IMR-90 (cell line): ENCODE measurements at regions not wholly inside any gene's neighbourhood (a gene's known extent, or its start where the extent isn't known, plus 50 kb on each side); places are given as distances from the start of the nearest gene placed in this dataset.

ENCODE experiments used
- ATAC-seq: fragments of 200-7000 bp; cut with Tn5 transposase; 2 replicates; pipeline ENCODE4 v1.9.1; 2020; ENCODE audit warnings: low read depth, mild to moderate bottlenecking, moderate library complexity
- BruUV-seq: library from RNA; stranded (reverse); fragments of 400-500 nt; replicated peaks from 2 replicates; lab custom pipeline; 2021; lab: Mats Ljungman, UMichigan
- CTCF ChIA-PET: fragments of 300-600 bp; formaldehyde crosslinking; extraction: SDS; loops from one replicate; lab custom pipeline; 2021; ENCODE audit warnings: antibody characterized with exemption; lab: Yijun Ruan, JAX
- POLR2A ChIA-PET: fragments of 300-600 bp; sonication (Branson Sonifier 250); formaldehyde crosslinking; loops from one replicate; lab custom pipeline; 2022; ENCODE audit warnings: antibody characterized with exemption; ENCODE audit not compliant: unreplicated experiment; lab: Charles Lee
- DNase-seq: peaks from one replicate; pipeline ENCODE4 v3.0.0; 2013
- H2AFZ ChIP-seq: replicated peaks from 2 replicates; pipeline ENCODE3; 2013; ENCODE audit warnings: low read length, mild to moderate bottlenecking; ENCODE audit not compliant: poor library complexity
- H2AK5ac ChIP-seq: 2 replicates; pipeline ENCODE4 v1.6.1; 2013; ENCODE audit warnings: low read depth, low read length, inconsistent platforms
- H2AK9ac ChIP-seq: replicated peaks from 2 replicates; pipeline ENCODE3; 2013; ENCODE audit warnings: mild to moderate bottlenecking, low read depth, low read length, moderate library complexity; ENCODE audit not compliant: poor library complexity
- H2BK120ac ChIP-seq: 2 replicates; pipeline ENCODE4 v1.6.1; 2013; ENCODE audit warnings: low read depth, low read length, inconsistent platforms
- H2BK15ac ChIP-seq: 3 replicates; pipeline ENCODE4 v1.6.1; 2013; ENCODE audit warnings: low read depth, low read length, inconsistent platforms
- H2BK20ac ChIP-seq: 2 replicates; pipeline ENCODE4 v1.6.1; 2013; ENCODE audit warnings: low read depth, mild to moderate bottlenecking, inconsistent platforms, low read length, moderate library complexity
- H2BK5ac ChIP-seq: 2 replicates; pipeline ENCODE4 v1.6.1; 2013; ENCODE audit warnings: mild to moderate bottlenecking, low read depth, low read length, inconsistent platforms; ENCODE audit not compliant: poor library complexity, severe bottlenecking
- H3K14ac ChIP-seq: replicated peaks from 2 replicates; pipeline ENCODE4 v1.6.1; 2013; ENCODE audit warnings: low read depth, low read length, inconsistent platforms
- H3K18ac ChIP-seq: 2 replicates; pipeline ENCODE4 v1.6.1; 2013; ENCODE audit warnings: low read depth, low read length, control low read depth
- H3K23ac ChIP-seq: 2 replicates; pipeline ENCODE4 v1.6.1; 2013; ENCODE audit warnings: low read depth, low read length, inconsistent platforms
- H3K27ac ChIP-seq: 2 replicates; pipeline ENCODE4 v1.5.1; 2013; ENCODE audit warnings: mild to moderate bottlenecking, control low read depth, low read length; ENCODE audit not compliant: insufficient read depth
- H3K27me3 ChIP-seq: 2 replicates; pipeline ENCODE4 v1.6.1; 2013; ENCODE audit warnings: low read length; ENCODE audit not compliant: control insufficient read depth, insufficient read depth
- H3K36me3 ChIP-seq: 2 replicates; pipeline ENCODE4 v1.6.1; 2013; ENCODE audit warnings: low read length, mixed read lengths; ENCODE audit not compliant: control insufficient read depth, insufficient read depth
- H3K4ac ChIP-seq: 2 replicates; pipeline ENCODE4 v1.6.1; 2013; ENCODE audit warnings: low read depth, low read length, inconsistent platforms
- H3K4me1 ChIP-seq: 2 replicates; pipeline ENCODE4 v1.6.1; 2013; ENCODE audit warnings: low read length, mixed read lengths; ENCODE audit not compliant: control insufficient read depth, insufficient read depth
- H3K4me2 ChIP-seq: 2 replicates; pipeline ENCODE4 v1.6.1; 2013; ENCODE audit warnings: low read depth, mild to moderate bottlenecking, control low read depth, low read length, moderate library complexity
- H3K4me3 ChIP-seq: 2 replicates; pipeline ENCODE4 v1.5.1; 2013; ENCODE audit warnings: low read depth, mild to moderate bottlenecking, control low read depth, low read length, moderate library complexity; ENCODE audit not compliant: insufficient read depth
- H3K56ac ChIP-seq: 2 replicates; pipeline ENCODE4 v1.6.1; 2013; ENCODE audit warnings: low read length, inconsistent platforms; ENCODE audit not compliant: insufficient read depth; ENCODE audit errors: extremely low read depth
- H3K79me1 ChIP-seq, 2 experiments: 2 replicates each; pipeline ENCODE4 v1.6.1; 2013; ENCODE audit warnings: low read length in 2 of 2, inconsistent platforms in 1 of 2, low read depth in 1 of 2
- H3K9ac ChIP-seq: 2 replicates; pipeline ENCODE4 v1.6.1; 2013; ENCODE audit warnings: low read depth, low read length, control low read depth
- H3K9me1 ChIP-seq: 2 replicates; pipeline ENCODE4 v1.6.1; 2013; ENCODE audit warnings: low read length, inconsistent platforms; ENCODE audit not compliant: insufficient read depth
- H3K9me3 ChIP-seq: 2 replicates; pipeline ENCODE4 v1.6.1; 2013; ENCODE audit warnings: low read length; ENCODE audit not compliant: control insufficient read depth, insufficient read depth
- H4K20me1 ChIP-seq: 2 replicates; pipeline ENCODE4 v1.6.1; 2013; ENCODE audit warnings: low read length, inconsistent platforms; ENCODE audit not compliant: insufficient read depth
- H4K5ac ChIP-seq: 2 replicates; pipeline ENCODE4 v1.6.1; 2013; ENCODE audit warnings: mild to moderate bottlenecking, low read depth, low read length, control low read depth
- H4K8ac ChIP-seq, 2 experiments: 2 replicates each; pipeline ENCODE4 v1.6.1; 2013; ENCODE audit warnings: low read depth in 2 of 2, low read length in 2 of 2, control low read depth in 1 of 2, inconsistent platforms in 1 of 2
- H4K91ac ChIP-seq: 2 replicates; pipeline ENCODE4 v1.6.1; 2013; ENCODE audit warnings: low read depth, low read length, inconsistent platforms; ENCODE audit not compliant: insufficient read depth
- BHLHE40 ChIP-seq: fragments of 150-350 bp; IDR thresholded peaks from 2 replicates; pipeline ENCODE4 v1.6.1; 2016; ENCODE audit warnings: mild to moderate bottlenecking, low read depth, low read length
- CEBPB ChIP-seq: IDR thresholded peaks from 2 replicates; pipeline ENCODE4 v1.6.1; 2012; ENCODE audit warnings: low read depth, low read length, improper control_type of control experiment
- CHD1 ChIP-seq: IDR thresholded peaks from 2 replicates; pipeline ENCODE4 v1.6.1; 2012; ENCODE audit warnings: low read depth, low read length, improper control_type of control experiment
- FOS ChIP-seq: fragments of 150-350 bp; IDR thresholded peaks from 2 replicates; pipeline ENCODE4 v1.6.1; 2016; ENCODE audit warnings: low read depth, low read length
- MAFK ChIP-seq: IDR thresholded peaks from 2 replicates; pipeline ENCODE4 v1.6.1; 2012; ENCODE audit warnings: low read depth, low read length, improper control_type of control experiment
- MAZ ChIP-seq: IDR thresholded peaks from 2 replicates; pipeline ENCODE4 v1.6.1; 2012; ENCODE audit warnings: low read depth, mild to moderate bottlenecking, low read length, improper control_type of control experiment, moderate library complexity, borderline replicate concordance
- MXI1 ChIP-seq: IDR thresholded peaks from 2 replicates; pipeline ENCODE4 v1.6.1; 2012; ENCODE audit warnings: low read depth, mild to moderate bottlenecking, low read length, moderate library complexity, borderline replicate concordance
- POLR2A ChIP-seq: IDR thresholded peaks from 2 replicates; pipeline ENCODE4 v1.6.1; 2012; ENCODE audit warnings: mild to moderate bottlenecking, low read depth, low read length
- RCOR1 ChIP-seq: IDR thresholded peaks from 2 replicates; pipeline ENCODE4 v1.6.1; 2012; ENCODE audit warnings: mild to moderate bottlenecking, low read length, improper control_type of control experiment; ENCODE audit not compliant: insufficient replicate concordance
- RFX5 ChIP-seq: IDR thresholded peaks from 2 replicates; pipeline ENCODE4 v1.8.0; 2012; ENCODE audit warnings: low read depth, mild to moderate bottlenecking, low read length, moderate library complexity
- SMC3 ChIP-seq: fragments of 150-350 bp; IDR thresholded peaks from 2 replicates; pipeline ENCODE4 v1.6.1; 2016; ENCODE audit warnings: low read depth, mild to moderate bottlenecking, antibody characterized with exemption, low read length, moderate library complexity
- WGBS, 2 experiments: methylation state at CpG; one replicate each; pipeline versions ENCODE4 v1.1.5 to v1.1.7; 2013; ENCODE audit warnings: missing lambda C conversion rate in 2 of 2; ENCODE audit not compliant: insufficient read length in 1 of 2; ENCODE audit errors: extremely low coverage in 2 of 2; 5-methylcytosine and 5-hydroxymethylcytosine counted together
- dilution Hi-C: fragments of 300-500 bp; cut with HindIII; formaldehyde crosslinking; loops from one replicate; pipeline ENCODE4 v1.14.3; 2018; ENCODE audit warnings: low sequenced_read_pairs; ENCODE audit not compliant: unreplicated experiment
- in situ Hi-C: fragments of 300-500 bp; cut with MboI; formaldehyde crosslinking; loops from 3 replicates; pipeline ENCODE4 v1.14.3; 2019; ENCODE audit warnings: low sequenced_read_pairs, inconsistent platforms, mixed read lengths
- intact Hi-C: fragments of 100-400 bp; cut with micrococcal nuclease; formaldehyde crosslinking; loops from 2 replicates; pipeline ENCODE4 v1.10.0; 2022
- TF ChIP-seq, protein P1 (sequence below): conservative IDR thresholded peaks from 2 replicates; pipeline ENCODE4 v1.5.1; 2012; ENCODE audit warnings: mild to moderate bottlenecking, low read depth, low read length, improper control_type of control experiment
- TF ChIP-seq, protein P2 (sequence below): fragments of 150-350 bp; IDR thresholded peaks from 2 replicates; pipeline ENCODE4 v1.6.1; 2016; ENCODE audit warnings: low read depth, mild to moderate bottlenecking, low read length, moderate library complexity, borderline replicate concordance

DNA sequence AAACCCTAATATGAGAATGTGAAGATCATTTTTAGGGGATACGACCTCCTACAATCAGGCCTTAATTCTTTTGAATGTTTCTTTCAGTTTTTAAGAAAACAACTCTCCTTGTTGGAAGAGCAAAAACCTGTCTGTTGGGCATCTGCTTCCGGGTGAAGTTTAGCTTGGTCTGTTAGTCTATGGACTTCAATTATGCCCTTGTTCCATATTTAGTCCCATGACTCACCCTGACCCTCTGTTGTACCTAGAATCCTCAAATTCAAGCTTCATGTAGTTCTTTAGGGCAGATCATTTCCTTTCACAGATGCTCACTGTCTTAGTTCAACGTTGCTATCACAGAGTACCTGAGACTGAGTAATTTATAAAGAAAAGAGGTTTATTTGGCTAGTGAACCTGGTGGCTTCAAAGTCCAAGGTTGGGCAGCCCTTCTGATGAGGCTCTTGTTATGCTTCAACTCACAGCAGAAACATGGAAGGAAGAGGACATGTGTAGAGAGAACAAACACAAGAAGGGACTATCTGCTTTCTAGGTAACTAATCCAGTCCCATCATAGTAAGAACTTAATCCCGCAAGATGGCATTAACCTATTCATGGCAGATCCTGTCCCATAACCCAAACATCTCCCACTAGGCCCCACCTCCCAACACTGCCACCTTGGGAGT, 82.5 kb upstream of the SERPINE2 start:
- H4K20me1 ChIP-seq, result no peaks in the 10 kb centered on the region
- H2BK120ac ChIP-seq, result no peak overlapping the region
- BruUV-seq, result no TSS peak
- no peak overlapping the region for H3K14ac ChIP-seq
- TF ChIP-seq RFX5 (no peak), CHD1 (no peak), BHLHE40 (no peak), POLR2A (no peak), MAZ (no peak), MAFK (no peak), MXI1 (no peak), RCOR1 (no peak), SMC3 (no peak), CEBPB (no peak), FOS (no peak)
- TF ChIP-seq, protein P1, sequence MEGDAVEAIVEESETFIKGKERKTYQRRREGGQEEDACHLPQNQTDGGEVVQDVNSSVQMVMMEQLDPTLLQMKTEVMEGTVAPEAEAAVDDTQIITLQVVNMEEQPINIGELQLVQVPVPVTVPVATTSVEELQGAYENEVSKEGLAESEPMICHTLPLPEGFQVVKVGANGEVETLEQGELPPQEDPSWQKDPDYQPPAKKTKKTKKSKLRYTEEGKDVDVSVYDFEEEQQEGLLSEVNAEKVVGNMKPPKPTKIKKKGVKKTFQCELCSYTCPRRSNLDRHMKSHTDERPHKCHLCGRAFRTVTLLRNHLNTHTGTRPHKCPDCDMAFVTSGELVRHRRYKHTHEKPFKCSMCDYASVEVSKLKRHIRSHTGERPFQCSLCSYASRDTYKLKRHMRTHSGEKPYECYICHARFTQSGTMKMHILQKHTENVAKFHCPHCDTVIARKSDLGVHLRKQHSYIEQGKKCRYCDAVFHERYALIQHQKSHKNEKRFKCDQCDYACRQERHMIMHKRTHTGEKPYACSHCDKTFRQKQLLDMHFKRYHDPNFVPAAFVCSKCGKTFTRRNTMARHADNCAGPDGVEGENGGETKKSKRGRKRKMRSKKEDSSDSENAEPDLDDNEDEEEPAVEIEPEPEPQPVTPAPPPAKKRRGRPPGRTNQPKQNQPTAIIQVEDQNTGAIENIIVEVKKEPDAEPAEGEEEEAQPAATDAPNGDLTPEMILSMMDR, result no peak
- TF ChIP-seq, protein P2, sequence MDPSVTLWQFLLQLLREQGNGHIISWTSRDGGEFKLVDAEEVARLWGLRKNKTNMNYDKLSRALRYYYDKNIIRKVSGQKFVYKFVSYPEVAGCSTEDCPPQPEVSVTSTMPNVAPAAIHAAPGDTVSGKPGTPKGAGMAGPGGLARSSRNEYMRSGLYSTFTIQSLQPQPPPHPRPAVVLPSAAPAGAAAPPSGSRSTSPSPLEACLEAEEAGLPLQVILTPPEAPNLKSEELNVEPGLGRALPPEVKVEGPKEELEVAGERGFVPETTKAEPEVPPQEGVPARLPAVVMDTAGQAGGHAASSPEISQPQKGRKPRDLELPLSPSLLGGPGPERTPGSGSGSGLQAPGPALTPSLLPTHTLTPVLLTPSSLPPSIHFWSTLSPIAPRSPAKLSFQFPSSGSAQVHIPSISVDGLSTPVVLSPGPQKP, result no peak
- H3K4me2 ChIP-seq, result no peak overlapping the region
- no peak overlapping the region for H2BK15ac ChIP-seq
- no peak overlapping the region for H3K9ac ChIP-seq
- CTCF ChIA-PET, result no interaction called here
- H3K27me3 ChIP-seq, result no peaks in the 10 kb centered on the region
- ATAC-seq, result no peak
- POLR2A ChIA-PET, result no interaction called here
- H4K91ac ChIP-seq, result no peak overlapping the region
- no peaks in the 10 kb centered on the region for H3K79me1 ChIP-seq
- no peaks in the 10 kb centered on the region for H3K36me3 ChIP-seq
- intact Hi-C loops, result no loop called here
- H2BK20ac ChIP-seq, result no peak overlapping the region
- no peaks in the 10 kb centered on the region; the same call in 1 of the 2 replicates for H3K9me1 ChIP-seq
- H3K4me3 ChIP-seq, result no peak overlapping the region
- no peak overlapping the region for H2BK5ac ChIP-seq
- no peak overlapping the region for H3K56ac ChIP-seq
- no peak overlapping the region for H4K5ac ChIP-seq
- no peak overlapping the region for H2AK9ac ChIP-seq
- H3K9me3 ChIP-seq, result peaks cover 3% of the 10 kb centered on the region
- WGBS, 2 experiments, result no CpG with 5 or more reads among the region's 4 CpGs
- dilution Hi-C loops, result no loop called here
- H4K8ac ChIP-seq, result no peak overlapping the region
- no peak for DNase-seq
- no peak overlapping the region for H2AFZ ChIP-seq
- no peak overlapping the region for H3K27ac ChIP-seq
- no peak overlapping the region for H3K4ac ChIP-seq
- in situ Hi-C loops, result no loop called here
- H2AK5ac ChIP-seq, result no peak overlapping the region
- H3K23ac ChIP-seq, result no peak overlapping the region
- no peak overlapping the region for H3K18ac ChIP-seq
- no peaks in the 10 kb centered on the region for H3K4me1 ChIP-seq
